HepG2 (cell line): ENCODE measurements at regions not wholly inside any gene's neighbourhood (a gene's known extent, or its start where the extent isn't known, plus 50 kb on each side); places are given as distances from the start of the nearest gene placed in this dataset.

Source experiments
- ATAC-seq: fragments of 200-7000 bp; cut with Tn5 transposase; 3 replicates; pipeline ENCODE4 v1.9.1; 2020; ENCODE audit warnings: mild to moderate bottlenecking, moderate library complexity
- BruUV-seq: library from RNA; stranded (reverse); fragments of 400-500 nt; replicated peaks from 2 replicates; lab custom pipeline; 2021; lab: Mats Ljungman, UMichigan
- CTCF ChIA-PET: fragments of 300-600 bp; formaldehyde crosslinking; extraction: SDS; loops from one replicate; lab custom pipeline; 2021; ENCODE audit warnings: low total read pairs, inconsistent platforms, low intra/inter-chr PET ratio; lab: Yijun Ruan, JAX
- POLR2A ChIA-PET: fragments of 350-600 bp; sonication (Branson Sonifier 250); formaldehyde crosslinking; loops from one replicate; lab custom pipeline; 2020; ENCODE audit warnings: antibody characterized with exemption, inconsistent platforms; lab: Yijun Ruan, JAX
- DNase-seq: peaks from one replicate; pipeline ENCODE4 v3.0.0-alpha.2; 2015; ENCODE audit warnings: low spot score
- FAIRE-seq: peaks from 3 replicates; lab custom pipeline; 2011; peaks lifted over from hg19 to GRCh38; lab: Jason Lieb, UNC
- H2AFZ ChIP-seq: one replicate; pipeline ENCODE4 v1.6.1; 2011; ENCODE audit warnings: low read length, inconsistent platforms
- H3K27ac ChIP-seq: fragments of 300-600 bp; 3 replicates; pipeline ENCODE4 v1.8.0; 2011; ENCODE audit warnings: mixed run types, mild to moderate bottlenecking, mixed read lengths, low read length, inconsistent platforms; ENCODE audit not compliant: insufficient read depth; ENCODE audit errors: extremely low read length
- H3K27me3 ChIP-seq, 2 experiments: fragments of 200-600 bp in 1 of 2; 2 replicates in 1 of 2; 3 replicates in 1 of 2; pipeline versions ENCODE4 v1.6.0 to v1.8.0; 2011; ENCODE audit warnings: low read length in 2 of 2, mild to moderate bottlenecking in 2 of 2, moderate library complexity in 2 of 2, inconsistent platforms in 1 of 2; ENCODE audit not compliant: insufficient read depth in 2 of 2, control insufficient read depth in 1 of 2
- H3K36me3 ChIP-seq, 2 experiments: fragments of 200-600 bp in 1 of 2; replicated peaks in 1 of 2; 2 replicates in 1 of 2; 3 replicates in 1 of 2; pipeline versions ENCODE4 v1.5.1 to v1.8.0; 2011; ENCODE audit warnings: low read length in 2 of 2, inconsistent platforms in 1 of 2; ENCODE audit not compliant: insufficient read depth in 2 of 2, control insufficient read depth in 1 of 2
- H3K4me1 ChIP-seq: 2 replicates; pipeline ENCODE4 v1.5.1; 2012; ENCODE audit warnings: low read length, inconsistent platforms; ENCODE audit not compliant: insufficient read depth
- H3K4me2 ChIP-seq: 2 replicates; pipeline ENCODE4 v1.6.0; 2011; ENCODE audit warnings: low read depth, low read length, inconsistent platforms
- H3K4me3 ChIP-seq, 3 experiments: fragments of 200-600 bp in 1 of 3; sonication (generic), shearing (Covaris generic) in 1 of 3; replicated peaks in 1 of 3; 2 replicates each; pipeline ENCODE4 v1.5.1; 2011 to 2016; ENCODE audit warnings: low read length in 3 of 3, inconsistent platforms in 2 of 3, low read depth in 2 of 3, mild to moderate bottlenecking in 2 of 3, control low read depth in 1 of 3, mixed read lengths in 1 of 3; ENCODE audit not compliant: insufficient read depth in 1 of 3
- H3K79me2 ChIP-seq: one replicate; pipeline ENCODE4 v1.6.1; 2011; ENCODE audit warnings: low read length, inconsistent platforms; ENCODE audit not compliant: insufficient read depth
- H3K9ac ChIP-seq: 2 replicates; pipeline ENCODE4 v1.6.0; 2011; ENCODE audit warnings: mild to moderate bottlenecking, low read depth, low read length, inconsistent platforms; ENCODE audit not compliant: insufficient read depth
- H3K9me3 ChIP-seq: 2 replicates; pipeline ENCODE4 v1.5.1; 2012; ENCODE audit warnings: mild to moderate bottlenecking, low read length
- H4K20me1 ChIP-seq: 2 replicates; pipeline ENCODE4 v1.6.0; 2011; ENCODE audit warnings: inconsistent platforms, mild to moderate bottlenecking, low read length, moderate library complexity; ENCODE audit not compliant: insufficient read depth
- BHLHE40 ChIP-seq: IDR thresholded peaks from 2 replicates; pipeline ENCODE4 v1.6.1; 2011; ENCODE audit warnings: low read length, improper control_type of control experiment
- BRD4 ChIP-seq: sonication (generic); formaldehyde crosslinking; IDR thresholded peaks from 2 replicates; pipeline ENCODE4 v1.4.0; 2020; ENCODE audit warnings: missing genetic modification reagents
- GRHL1 ChIP-seq: sonication (generic); formaldehyde crosslinking; conservative IDR thresholded peaks from 2 replicates; pipeline ENCODE4 v1.8.0; 2022; ENCODE audit warnings: missing genetic modification reagents
- KDM5A ChIP-seq: fragments of 200-600 bp; sonication (generic); IDR thresholded peaks from 2 replicates; pipeline ENCODE4 v1.7.0; 2018; ENCODE audit warnings: antibody characterized with exemption, mild to moderate bottlenecking, low read length, borderline replicate concordance
- NFAT5 ChIP-seq: sonication (generic); formaldehyde crosslinking; IDR thresholded peaks from 2 replicates; pipeline ENCODE4 v1.4.0; 2020; ENCODE audit warnings: missing genetic modification reagents
- SP140L ChIP-seq: sonication (generic); formaldehyde crosslinking; IDR thresholded peaks from 2 replicates; pipeline ENCODE4 v1.4.0; 2020; ENCODE audit warnings: missing genetic modification reagents, borderline replicate concordance
- SSRP1 ChIP-seq: IDR thresholded peaks from 2 replicates; pipeline ENCODE4 v1.6.1; 2016; ENCODE audit warnings: control low read depth
- TCF7L2 ChIP-seq: IDR thresholded peaks from 2 replicates; pipeline ENCODE4 v1.6.1; 2011; ENCODE audit warnings: mild to moderate bottlenecking, low read depth, low read length, moderate library complexity
- TP53 ChIP-seq: sonication (generic); formaldehyde crosslinking; conservative IDR thresholded peaks from 2 replicates; pipeline ENCODE4 v1.4.0; 2020; ENCODE audit warnings: missing genetic modification reagents
- U2AF1 ChIP-seq: fragments of 200-400 bp; formaldehyde crosslinking; optimal IDR thresholded peaks from 2 replicates; pipeline ENCODE3; 2017; ENCODE audit warnings: mild to moderate bottlenecking, low read depth, low read length
- ZNF282 ChIP-seq: fragments of 450-650 bp; IDR thresholded peaks from 2 replicates; pipeline ENCODE4 v1.6.1; 2018; ENCODE audit not compliant: partially characterized antibody
- ZNF75D ChIP-seq: sonication (generic); formaldehyde crosslinking; IDR thresholded peaks from 2 replicates; pipeline ENCODE4 v1.8.1; 2023; ENCODE audit warnings: missing genetic modification reagents, mild to moderate bottlenecking, borderline replicate concordance
- ZNF879 ChIP-seq: sonication (generic); formaldehyde crosslinking; IDR thresholded peaks from 2 replicates; pipeline ENCODE4 v1.8.1; 2023; ENCODE audit warnings: missing genetic modification reagents
- WGBS: methylation state at CpG from one replicate; pipeline ENCODE4 v1.1.6; 2017; ENCODE audit warnings: low lambda C conversion rate; 5-methylcytosine and 5-hydroxymethylcytosine counted together
- in situ Hi-C: cut with HindIII; loops from 2 replicates; pipeline ENCODE4 v1.10.0; 2017; ENCODE audit warnings: low pct_unique_long_range_greater_than_20kb; ENCODE audit not compliant: extremely low pct_ligation_motif_present
- intact Hi-C: fragments of 100-400 bp; cut with micrococcal nuclease; formaldehyde crosslinking; loops from one replicate; pipeline ENCODE4 v1.10.0; 2022; ENCODE audit not compliant: unreplicated experiment
- TF ChIP-seq, protein P1 (sequence below): sonication (generic); formaldehyde crosslinking; IDR thresholded peaks from 2 replicates; pipeline ENCODE4 v1.5.0; 2020; ENCODE audit warnings: missing genetic modification reagents
- TF ChIP-seq, protein P2 (sequence below): IDR thresholded peaks from 2 replicates; pipeline ENCODE4 v1.6.1; 2016; ENCODE audit warnings: missing compliant biosample characterization, missing genetic modification reagents, borderline replicate concordance
- TF ChIP-seq, protein P3 (sequence below): sonication (generic); formaldehyde crosslinking; IDR thresholded peaks from 2 replicates; pipeline ENCODE4 v1.8.0; 2022; ENCODE audit warnings: mild to moderate bottlenecking, missing genetic modification reagents, moderate library complexity

DNA sequence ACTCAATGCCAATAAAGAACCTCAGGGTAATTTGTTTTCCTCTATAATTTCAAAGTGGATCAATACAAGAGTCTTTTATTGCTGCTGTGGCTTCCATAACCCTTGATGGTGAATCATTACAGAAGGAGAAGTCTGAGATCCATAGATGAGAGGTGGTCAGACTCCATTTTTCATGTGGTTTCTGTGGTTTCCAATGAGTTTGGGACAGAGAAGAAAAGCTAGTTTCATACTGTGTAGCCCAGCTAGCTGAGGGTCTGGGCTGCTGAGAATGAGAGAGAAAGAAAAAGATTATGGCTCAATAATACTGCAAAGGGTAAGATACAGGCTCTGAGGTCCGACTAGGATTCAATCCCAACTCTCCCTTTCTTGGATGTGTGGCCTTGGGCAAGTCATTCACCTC is 180.6 kb upstream of the LRRN1 start (continued):
- TF ChIP-seq, protein P1, sequence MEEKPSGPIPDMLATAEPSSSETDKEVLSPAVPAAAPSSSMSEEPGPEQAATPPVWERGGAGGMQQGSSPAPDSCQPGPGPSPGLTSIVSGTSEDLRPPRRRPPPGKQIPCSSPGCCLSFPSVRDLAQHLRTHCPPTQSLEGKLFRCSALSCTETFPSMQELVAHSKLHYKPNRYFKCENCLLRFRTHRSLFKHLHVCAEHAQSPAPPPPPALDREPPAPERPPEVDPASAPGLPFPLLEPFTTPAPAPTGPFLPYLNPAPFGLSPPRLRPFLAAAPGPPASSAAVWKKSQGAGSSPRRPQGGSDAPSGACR (CRISPR knock-in tag), result no peak
- TF ChIP-seq BRD4 (CRISPR knock-in tag), result no peak
- TF ChIP-seq, all 625 proteins: peak for 0

DNA sequence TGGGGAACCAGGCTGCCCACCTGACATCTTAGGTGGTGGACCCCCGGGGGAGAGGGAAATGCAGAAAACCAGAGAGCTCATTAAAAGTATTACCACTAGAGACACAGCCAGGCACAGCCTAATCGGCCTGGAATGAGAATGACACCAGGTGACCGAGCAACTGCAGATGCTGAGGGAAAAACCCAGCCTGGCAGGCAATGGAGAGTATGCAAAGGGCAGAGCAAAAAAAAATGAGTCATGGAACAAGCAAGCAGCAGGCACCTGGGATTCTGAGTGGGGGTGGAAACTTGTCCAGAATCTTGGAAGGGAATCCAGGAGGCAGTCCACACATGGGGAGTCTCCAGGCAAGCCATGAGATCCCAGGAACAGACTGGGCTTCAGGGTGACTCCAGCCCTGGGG is 183.7 kb upstream of the LRRN1 start:
- no peak overlapping the region for H3K27ac ChIP-seq
- H3K9me3 ChIP-seq, result no peaks in the 10 kb centered on the region
- in situ Hi-C loops (no loop called here), intact Hi-C loops (no loop called here)
- no peak for FAIRE-seq
- no TSS peak for BruUV-seq
- ChIA-PET CTCF (no interaction called here), POLR2A (no interaction called here)
- no peak overlapping the region for H3K4me2 ChIP-seq
- H3K27me3 ChIP-seq, result no peaks in the 10 kb centered on the region
- H3K9ac ChIP-seq, result no peak overlapping the region
- no peaks in the 10 kb centered on the region for H3K79me2 ChIP-seq
- H3K4me1 ChIP-seq, result no peaks in the 10 kb centered on the region
- H3K4me3 ChIP-seq, result no peak overlapping the region
- no peaks in the 10 kb centered on the region for H3K36me3 ChIP-seq
- H4K20me1 ChIP-seq, result no peaks in the 10 kb centered on the region
- no peak overlapping the region for H2AFZ ChIP-seq
- no peak for DNase-seq
- 2% methylated on average over 3 of the region's 3 CpGs for WGBS
- no peak for ATAC-seq
- no peak for TF ChIP-seq KDM5A
- no peak for TF ChIP-seq ZNF75D (CRISPR knock-in tag)
- no peak for TF ChIP-seq TP53 (CRISPR knock-in tag)
- no peak for TF ChIP-seq GRHL1 (CRISPR knock-in tag)
- no peak for TF ChIP-seq TCF7L2
- no peak for TF ChIP-seq ZNF879 (CRISPR knock-in tag)
- no peak for TF ChIP-seq U2AF1
- TF ChIP-seq BHLHE40, result no peak
- TF ChIP-seq SSRP1 (CRISPR knock-in tag), result no peak
- TF ChIP-seq, protein P2, sequence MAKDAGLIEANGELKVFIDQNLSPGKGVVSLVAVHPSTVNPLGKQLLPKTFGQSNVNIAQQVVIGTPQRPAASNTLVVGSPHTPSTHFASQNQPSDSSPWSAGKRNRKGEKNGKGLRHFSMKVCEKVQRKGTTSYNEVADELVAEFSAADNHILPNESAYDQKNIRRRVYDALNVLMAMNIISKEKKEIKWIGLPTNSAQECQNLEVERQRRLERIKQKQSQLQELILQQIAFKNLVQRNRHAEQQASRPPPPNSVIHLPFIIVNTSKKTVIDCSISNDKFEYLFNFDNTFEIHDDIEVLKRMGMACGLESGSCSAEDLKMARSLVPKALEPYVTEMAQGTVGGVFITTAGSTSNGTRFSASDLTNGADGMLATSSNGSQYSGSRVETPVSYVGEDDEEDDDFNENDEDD (CRISPR knock-in tag), result no peak
- TF ChIP-seq, protein P3, sequence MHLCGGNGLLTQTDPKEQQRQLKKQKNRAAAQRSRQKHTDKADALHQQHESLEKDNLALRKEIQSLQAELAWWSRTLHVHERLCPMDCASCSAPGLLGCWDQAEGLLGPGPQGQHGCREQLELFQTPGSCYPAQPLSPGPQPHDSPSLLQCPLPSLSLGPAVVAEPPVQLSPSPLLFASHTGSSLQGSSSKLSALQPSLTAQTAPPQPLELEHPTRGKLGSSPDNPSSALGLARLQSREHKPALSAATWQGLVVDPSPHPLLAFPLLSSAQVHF (CRISPR knock-in tag), result no peak
- TF ChIP-seq NFAT5 (CRISPR knock-in tag), result no peak
- no peak for TF ChIP-seq ZNF282
- no peak for TF ChIP-seq SP140L (CRISPR knock-in tag)
